IMR-90 (cell line): ENCODE measurements at regions not wholly inside any gene's neighbourhood (a gene's known extent, or its start where the extent isn't known, plus 50 kb on each side); places are given as distances from the start of the nearest gene placed in this dataset.

Experiments
- ATAC-seq: fragments of 200-7000 bp; cut with Tn5 transposase; 2 replicates; pipeline ENCODE4 v1.9.1; 2020; ENCODE audit warnings: low read depth, mild to moderate bottlenecking, moderate library complexity
- BruUV-seq: library from RNA; stranded (reverse); fragments of 400-500 nt; replicated peaks from 2 replicates; lab custom pipeline; 2021; lab: Mats Ljungman, UMichigan
- CTCF ChIA-PET: fragments of 300-600 bp; formaldehyde crosslinking; extraction: SDS; loops from one replicate; lab custom pipeline; 2021; ENCODE audit warnings: antibody characterized with exemption; lab: Yijun Ruan, JAX
- POLR2A ChIA-PET: fragments of 300-600 bp; sonication (Branson Sonifier 250); formaldehyde crosslinking; loops from one replicate; lab custom pipeline; 2022; ENCODE audit warnings: antibody characterized with exemption; ENCODE audit not compliant: unreplicated experiment; lab: Charles Lee
- DNase-seq: peaks from one replicate; pipeline ENCODE4 v3.0.0; 2013
- H2AFZ ChIP-seq: replicated peaks from 2 replicates; pipeline ENCODE3; 2013; ENCODE audit warnings: low read length, mild to moderate bottlenecking; ENCODE audit not compliant: poor library complexity
- H2AK5ac ChIP-seq: 2 replicates; pipeline ENCODE4 v1.6.1; 2013; ENCODE audit warnings: low read depth, low read length, inconsistent platforms
- H2AK9ac ChIP-seq: replicated peaks from 2 replicates; pipeline ENCODE3; 2013; ENCODE audit warnings: mild to moderate bottlenecking, low read depth, low read length, moderate library complexity; ENCODE audit not compliant: poor library complexity
- H2BK120ac ChIP-seq: 2 replicates; pipeline ENCODE4 v1.6.1; 2013; ENCODE audit warnings: low read depth, low read length, inconsistent platforms
- H2BK15ac ChIP-seq: 3 replicates; pipeline ENCODE4 v1.6.1; 2013; ENCODE audit warnings: low read depth, low read length, inconsistent platforms
- H2BK20ac ChIP-seq: 2 replicates; pipeline ENCODE4 v1.6.1; 2013; ENCODE audit warnings: low read depth, mild to moderate bottlenecking, inconsistent platforms, low read length, moderate library complexity
- H2BK5ac ChIP-seq: 2 replicates; pipeline ENCODE4 v1.6.1; 2013; ENCODE audit warnings: mild to moderate bottlenecking, low read depth, low read length, inconsistent platforms; ENCODE audit not compliant: poor library complexity, severe bottlenecking
- H3K14ac ChIP-seq: replicated peaks from 2 replicates; pipeline ENCODE4 v1.6.1; 2013; ENCODE audit warnings: low read depth, low read length, inconsistent platforms
- H3K18ac ChIP-seq: 2 replicates; pipeline ENCODE4 v1.6.1; 2013; ENCODE audit warnings: low read depth, low read length, control low read depth
- H3K23ac ChIP-seq: 2 replicates; pipeline ENCODE4 v1.6.1; 2013; ENCODE audit warnings: low read depth, low read length, inconsistent platforms
- H3K27ac ChIP-seq: 2 replicates; pipeline ENCODE4 v1.5.1; 2013; ENCODE audit warnings: mild to moderate bottlenecking, control low read depth, low read length; ENCODE audit not compliant: insufficient read depth
- H3K27me3 ChIP-seq: 2 replicates; pipeline ENCODE4 v1.6.1; 2013; ENCODE audit warnings: low read length; ENCODE audit not compliant: control insufficient read depth, insufficient read depth
- H3K36me3 ChIP-seq: 2 replicates; pipeline ENCODE4 v1.6.1; 2013; ENCODE audit warnings: low read length, mixed read lengths; ENCODE audit not compliant: control insufficient read depth, insufficient read depth
- H3K4ac ChIP-seq: 2 replicates; pipeline ENCODE4 v1.6.1; 2013; ENCODE audit warnings: low read depth, low read length, inconsistent platforms
- H3K4me1 ChIP-seq: 2 replicates; pipeline ENCODE4 v1.6.1; 2013; ENCODE audit warnings: low read length, mixed read lengths; ENCODE audit not compliant: control insufficient read depth, insufficient read depth
- H3K4me2 ChIP-seq: 2 replicates; pipeline ENCODE4 v1.6.1; 2013; ENCODE audit warnings: low read depth, mild to moderate bottlenecking, control low read depth, low read length, moderate library complexity
- H3K4me3 ChIP-seq: 2 replicates; pipeline ENCODE4 v1.5.1; 2013; ENCODE audit warnings: low read depth, mild to moderate bottlenecking, control low read depth, low read length, moderate library complexity; ENCODE audit not compliant: insufficient read depth
- H3K56ac ChIP-seq: 2 replicates; pipeline ENCODE4 v1.6.1; 2013; ENCODE audit warnings: low read length, inconsistent platforms; ENCODE audit not compliant: insufficient read depth; ENCODE audit errors: extremely low read depth
- H3K79me1 ChIP-seq, 2 experiments: 2 replicates each; pipeline ENCODE4 v1.6.1; 2013; ENCODE audit warnings: low read length in 2 of 2, inconsistent platforms in 1 of 2, low read depth in 1 of 2
- H3K9ac ChIP-seq: 2 replicates; pipeline ENCODE4 v1.6.1; 2013; ENCODE audit warnings: low read depth, low read length, control low read depth
- H3K9me1 ChIP-seq: 2 replicates; pipeline ENCODE4 v1.6.1; 2013; ENCODE audit warnings: low read length, inconsistent platforms; ENCODE audit not compliant: insufficient read depth
- H3K9me3 ChIP-seq: 2 replicates; pipeline ENCODE4 v1.6.1; 2013; ENCODE audit warnings: low read length; ENCODE audit not compliant: control insufficient read depth, insufficient read depth
- H4K20me1 ChIP-seq: 2 replicates; pipeline ENCODE4 v1.6.1; 2013; ENCODE audit warnings: low read length, inconsistent platforms; ENCODE audit not compliant: insufficient read depth
- H4K5ac ChIP-seq: 2 replicates; pipeline ENCODE4 v1.6.1; 2013; ENCODE audit warnings: mild to moderate bottlenecking, low read depth, low read length, control low read depth
- H4K8ac ChIP-seq, 2 experiments: 2 replicates each; pipeline ENCODE4 v1.6.1; 2013; ENCODE audit warnings: low read depth in 2 of 2, low read length in 2 of 2, control low read depth in 1 of 2, inconsistent platforms in 1 of 2
- H4K91ac ChIP-seq: 2 replicates; pipeline ENCODE4 v1.6.1; 2013; ENCODE audit warnings: low read depth, low read length, inconsistent platforms; ENCODE audit not compliant: insufficient read depth
- BHLHE40 ChIP-seq: fragments of 150-350 bp; IDR thresholded peaks from 2 replicates; pipeline ENCODE4 v1.6.1; 2016; ENCODE audit warnings: mild to moderate bottlenecking, low read depth, low read length
- MAFK ChIP-seq: IDR thresholded peaks from 2 replicates; pipeline ENCODE4 v1.6.1; 2012; ENCODE audit warnings: low read depth, low read length, improper control_type of control experiment
- WGBS, 2 experiments: methylation state at CpG; one replicate each; pipeline versions ENCODE4 v1.1.5 to v1.1.7; 2013; ENCODE audit warnings: missing lambda C conversion rate in 2 of 2; ENCODE audit not compliant: insufficient read length in 1 of 2; ENCODE audit errors: extremely low coverage in 2 of 2; 5-methylcytosine and 5-hydroxymethylcytosine counted together
- dilution Hi-C: fragments of 300-500 bp; cut with HindIII; formaldehyde crosslinking; loops from one replicate; pipeline ENCODE4 v1.14.3; 2018; ENCODE audit warnings: low sequenced_read_pairs; ENCODE audit not compliant: unreplicated experiment
- in situ Hi-C: fragments of 300-500 bp; cut with MboI; formaldehyde crosslinking; loops from 3 replicates; pipeline ENCODE4 v1.14.3; 2019; ENCODE audit warnings: low sequenced_read_pairs, inconsistent platforms, mixed read lengths
- intact Hi-C: fragments of 100-400 bp; cut with micrococcal nuclease; formaldehyde crosslinking; loops from 2 replicates; pipeline ENCODE4 v1.10.0; 2022

GRCh38 chr7:126177782-126178181 lies 1075.0 kb downstream of the GRM8 start:
- dilution Hi-C loops (no loop called here), in situ Hi-C loops (no loop called here), intact Hi-C loops (no loop called here)
- Histone ChIP-seq H2BK15ac (no peak overlapping the region), H3K4ac (no peak overlapping the region), H3K4me2 (no peak overlapping the region), H2AFZ (no peak overlapping the region), H3K23ac (no peak overlapping the region), H2AK9ac (no peak overlapping the region), H2AK5ac (no peak overlapping the region), H2BK5ac (no peak overlapping the region), H2BK120ac (no peak overlapping the region), H3K4me1 (no peaks in the 10 kb centered on the region), H4K20me1 (no peaks in the 10 kb centered on the region), H3K4me3 (no peak overlapping the region), H3K79me1 (no peaks in the 10 kb centered on the region), H3K9me1 (no peaks in the 10 kb centered on the region), H4K8ac (no peak overlapping the region), H3K9ac (no peak overlapping the region), H3K36me3 (no peaks in the 10 kb centered on the region), H3K14ac (no peak overlapping the region), H4K91ac (no peak overlapping the region), H3K27ac (no peak overlapping the region), H3K56ac (no peak overlapping the region), H4K5ac (no peak overlapping the region), H2BK20ac (no peak overlapping the region), H3K9me3 (peaks cover 9% of the 10 kb centered on the region), H3K27me3 (no peaks in the 10 kb centered on the region), H3K18ac (no peak overlapping the region)
- TF ChIP-seq MAFK (peak; percentile 94), BHLHE40 (no peak)
- WGBS, 2 experiments, result no CpG with 5 or more reads among the region's 1 CpG
- BruUV-seq, result no TSS peak
- no peak for ATAC-seq
- DNase-seq, result no peak
- POLR2A ChIA-PET, result no interaction called here
- CTCF ChIA-PET, result no interaction called here
